ENCODE measurements at regions not wholly inside any gene's neighbourhood (a gene's known extent, or its start where the extent isn't known, plus 50 kb on each side); places are given as distances from the start of the nearest gene placed in this dataset.
A peak's percentile ranks its signal among the peaks of the same experiment; 100 is the strongest.

DNA sequence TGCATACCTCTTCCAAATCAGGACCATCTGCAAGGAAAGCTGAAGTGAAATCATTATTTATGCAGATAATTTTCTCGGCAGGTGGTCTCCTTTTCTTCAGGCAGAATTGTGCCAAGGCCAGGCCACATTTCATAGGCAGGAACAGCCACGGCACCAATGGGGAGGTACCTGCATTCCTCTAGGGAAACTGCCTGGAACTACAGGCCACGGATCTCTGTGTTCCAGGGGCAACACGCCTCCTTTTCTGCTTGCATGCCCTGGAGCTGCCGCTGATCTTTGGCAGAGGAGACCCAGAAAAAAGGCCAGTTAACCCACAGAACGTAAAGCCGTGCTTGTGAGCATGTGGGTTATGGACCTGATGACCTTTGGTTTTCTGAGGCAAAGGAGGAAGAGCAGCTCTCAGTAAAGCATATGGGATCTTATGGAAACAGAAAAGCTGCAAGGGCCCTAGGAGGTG lies 111.2 kb upstream of the KIAA1217 start:
- Histone ChIP-seq H3K4me3 (no peak overlapping the region), H3K27me3 (no peaks in the 10 kb centered on the region), H3K36me3 (no peaks in the 10 kb centered on the region), H3K27ac (no peak overlapping the region), H3K4me1 (no peaks in the 10 kb centered on the region), H3K9me3 (no peaks in the 10 kb centered on the region)
- ATAC-seq (no peak), DNase-seq (no peak)
- intact Hi-C loops (cut with DNase I) = no loop called here
- TF ChIP-seq, protein P1, sequence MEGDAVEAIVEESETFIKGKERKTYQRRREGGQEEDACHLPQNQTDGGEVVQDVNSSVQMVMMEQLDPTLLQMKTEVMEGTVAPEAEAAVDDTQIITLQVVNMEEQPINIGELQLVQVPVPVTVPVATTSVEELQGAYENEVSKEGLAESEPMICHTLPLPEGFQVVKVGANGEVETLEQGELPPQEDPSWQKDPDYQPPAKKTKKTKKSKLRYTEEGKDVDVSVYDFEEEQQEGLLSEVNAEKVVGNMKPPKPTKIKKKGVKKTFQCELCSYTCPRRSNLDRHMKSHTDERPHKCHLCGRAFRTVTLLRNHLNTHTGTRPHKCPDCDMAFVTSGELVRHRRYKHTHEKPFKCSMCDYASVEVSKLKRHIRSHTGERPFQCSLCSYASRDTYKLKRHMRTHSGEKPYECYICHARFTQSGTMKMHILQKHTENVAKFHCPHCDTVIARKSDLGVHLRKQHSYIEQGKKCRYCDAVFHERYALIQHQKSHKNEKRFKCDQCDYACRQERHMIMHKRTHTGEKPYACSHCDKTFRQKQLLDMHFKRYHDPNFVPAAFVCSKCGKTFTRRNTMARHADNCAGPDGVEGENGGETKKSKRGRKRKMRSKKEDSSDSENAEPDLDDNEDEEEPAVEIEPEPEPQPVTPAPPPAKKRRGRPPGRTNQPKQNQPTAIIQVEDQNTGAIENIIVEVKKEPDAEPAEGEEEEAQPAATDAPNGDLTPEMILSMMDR (IDR thresholded peaks at IDR 0.05) = no peak

DNA sequence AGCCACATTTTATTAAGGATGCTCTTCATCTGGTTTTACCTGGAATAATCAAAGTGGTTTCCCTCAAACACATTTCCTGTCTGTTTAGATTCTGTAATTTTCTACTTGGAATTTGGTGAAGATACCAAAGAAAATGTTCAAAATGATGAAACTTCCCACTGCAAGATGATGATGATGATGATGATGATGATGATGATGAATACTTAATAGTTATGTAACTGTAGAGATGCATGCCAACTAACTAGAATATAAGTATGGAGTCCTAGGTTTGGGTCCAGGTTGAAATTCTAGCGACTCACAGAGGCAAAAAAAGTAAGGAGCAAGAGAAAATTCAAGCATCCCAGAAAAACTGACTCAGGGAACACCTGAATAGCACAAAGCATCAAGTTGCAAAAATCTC lies 104.0 kb upstream of the KIAA1217 start:
- DNase-seq = no peak
- intact Hi-C loops (cut with DNase I) = no loop called here
- TF ChIP-seq, protein P1 (IDR thresholded peaks at IDR 0.05) = no peak
- Histone ChIP-seq H3K27ac (no peak overlapping the region), H3K4me3 (no peak overlapping the region), H3K36me3 (no peaks in the 10 kb centered on the region), H3K4me1 (no peaks in the 10 kb centered on the region), H3K9me3 (no peaks in the 10 kb centered on the region), H3K27me3 (no peaks in the 10 kb centered on the region)
- no peak for ATAC-seq

DNA sequence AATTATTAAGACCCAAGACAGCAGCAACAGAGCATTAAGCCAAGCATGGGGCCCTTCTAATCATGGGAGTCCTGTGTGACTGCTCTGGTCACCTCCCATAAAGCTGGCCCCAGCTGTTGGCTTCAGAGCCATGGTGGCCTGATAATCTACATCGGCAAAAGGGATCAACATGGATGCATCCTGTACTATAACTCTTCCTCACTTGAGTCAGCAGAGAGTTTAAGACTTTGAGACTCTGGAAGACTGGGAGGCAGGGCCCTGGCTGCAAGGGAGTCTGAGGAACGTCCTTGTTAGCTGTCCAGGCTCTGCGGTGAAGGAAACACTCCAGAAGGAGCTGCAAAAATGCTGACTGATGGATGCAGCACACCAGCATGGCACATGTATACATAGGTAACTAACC lies 95.0 kb upstream of the KIAA1217 start:
- no peak overlapping the region for H3K27ac ChIP-seq
- ATAC-seq (no peak), DNase-seq (no peak)
- H3K36me3 ChIP-seq = no peaks in the 10 kb centered on the region
- H3K9me3 ChIP-seq = no peaks in the 10 kb centered on the region
- no peak overlapping the region for H3K4me3 ChIP-seq
- intact Hi-C loops (cut with DNase I) = no loop called here
- no peaks in the 10 kb centered on the region for H3K27me3 ChIP-seq
- TF ChIP-seq, protein P1 (IDR thresholded peaks at IDR 0.05) = no peak
- H3K4me1 ChIP-seq = peaks cover 3% of the 10 kb centered on the region

DNA sequence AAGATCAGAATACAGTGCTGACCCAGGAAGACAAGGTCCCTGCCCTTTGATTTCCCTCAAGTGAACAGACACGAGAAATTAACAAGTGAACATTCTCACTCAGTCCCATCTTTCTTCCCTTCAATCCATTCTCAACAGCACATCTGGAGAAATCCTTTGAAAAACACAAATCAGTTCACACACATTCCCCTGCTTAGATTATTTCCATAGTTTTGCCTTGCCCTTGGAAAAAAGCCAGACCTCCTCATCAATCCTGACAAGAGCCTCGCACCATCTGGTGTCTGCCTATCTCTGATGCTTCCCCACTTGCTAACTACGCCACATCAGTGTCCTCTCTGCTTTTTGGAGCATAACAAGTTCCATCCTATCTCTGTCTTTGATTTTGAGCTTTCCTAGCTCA lies 94.4 kb upstream of the KIAA1217 start:
- Histone ChIP-seq H3K4me3 (no peak overlapping the region), H3K36me3 (no peaks in the 10 kb centered on the region), H3K4me1 (peaks cover 3% of the 10 kb centered on the region), H3K27me3 (no peaks in the 10 kb centered on the region), H3K27ac (no peak overlapping the region), H3K9me3 (no peaks in the 10 kb centered on the region)
- intact Hi-C loops (cut with DNase I) = no loop called here
- no peak for DNase-seq
- no peak for ATAC-seq
- TF ChIP-seq, protein P1 (IDR thresholded peaks at IDR 0.05) = no peak

DNA sequence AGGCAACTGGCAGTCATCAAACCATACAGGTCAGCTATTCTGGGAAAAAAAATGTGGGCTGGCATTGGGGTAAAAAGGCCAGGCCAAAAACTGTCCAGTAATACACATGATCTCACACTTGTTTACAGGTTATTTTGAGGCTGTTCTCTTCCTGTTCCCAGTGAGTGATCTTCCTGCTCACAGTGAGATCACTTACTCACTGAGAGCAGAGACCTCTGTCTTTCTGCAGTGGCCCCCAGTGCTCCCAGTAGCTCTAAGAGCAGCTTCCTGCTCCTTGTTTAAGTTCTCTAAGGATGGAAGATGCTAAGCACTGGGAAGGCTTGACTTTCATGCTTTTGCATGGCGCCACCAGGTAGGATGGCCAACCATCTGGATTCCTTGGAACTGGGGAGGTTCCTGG lies 93.5 kb upstream of the KIAA1217 start:
- Histone ChIP-seq H3K4me1 (peaks cover 3% of the 10 kb centered on the region), H3K36me3 (no peaks in the 10 kb centered on the region), H3K4me3 (no peak overlapping the region), H3K27me3 (no peaks in the 10 kb centered on the region), H3K27ac (no peak overlapping the region), H3K9me3 (no peaks in the 10 kb centered on the region)
- TF ChIP-seq, protein P1 (IDR thresholded peaks at IDR 0.05) = no peak
- DNase-seq (no peak), ATAC-seq (no peak)
- intact Hi-C loops (cut with DNase I) = no loop called here

DNA sequence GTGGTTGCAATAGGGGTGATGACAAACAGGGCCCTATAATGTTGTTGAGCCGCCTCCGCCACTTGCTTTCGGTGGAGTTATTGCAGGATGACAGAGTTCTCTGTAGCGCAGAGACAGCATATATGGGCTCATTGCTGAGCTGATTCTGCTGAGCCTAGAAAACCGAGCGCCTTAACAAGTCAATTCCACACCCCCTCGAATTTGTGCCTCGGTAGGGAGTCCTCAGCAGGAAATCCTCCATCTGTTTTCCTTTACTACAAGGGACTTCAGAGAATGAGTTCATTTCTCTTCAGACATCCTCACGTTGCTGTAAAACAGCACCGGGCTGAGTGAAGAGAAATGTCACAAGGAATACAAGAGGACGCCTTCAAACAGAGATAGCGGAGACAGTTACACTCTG lies 90.7 kb upstream of the KIAA1217 start:
- ATAC-seq (no peak), DNase-seq (no peak)
- peak overlapping the region; percentile 19 for H3K4me3 ChIP-seq

More for the DNA sequence above, 90.7 kb upstream of the KIAA1217 start:
- H3K36me3 ChIP-seq = no peaks in the 10 kb centered on the region
- intact Hi-C loops (cut with DNase I) = no loop called here
- TF ChIP-seq, protein P1 (IDR thresholded peaks at IDR 0.05) = no peak
- peak overlapping the region; percentile 18 for H3K27ac ChIP-seq
- no peaks in the 10 kb centered on the region for H3K27me3 ChIP-seq
- H3K4me1 ChIP-seq = peaks cover 3% of the 10 kb centered on the region
- H3K9me3 ChIP-seq = no peaks in the 10 kb centered on the region

Data from upper lobe of right lung (tissue), 1 donor.